ENCODE measurements at regions not wholly inside any gene's neighbourhood (a gene's known extent, or its start where the extent isn't known, plus 50 kb on each side); places are given as distances from the start of the nearest gene placed in this dataset.

- POLR2A ChIA-PET, result interaction anchor here (0.6 kb wide), 1 partner anchor 162 kb away, joined by 3 read pairs; no protein-coding TSS in a partner anchor
- no CpG with 5 or more reads among the region's 2 CpGs for WGBS (ENCODE audit: insufficient coverage)
- no peak for DNase-seq
- Histone ChIP-seq H3K4me3 (ENCODE audit: control insufficient read depth in 1 of 7, extremely low read depth in 1 of 7, insufficient read depth in 4 of 7, low read depth in 2 of 7, low read length in 6 of 7) (no peak overlapping the region), H3K27me3 (replicated peaks in 2 of 5; ENCODE audit: control insufficient read depth in 4 of 5, insufficient read depth in 5 of 5, low read length in 4 of 5) (no peaks in the 10 kb centered on the region), H3K4me1 (ENCODE audit: control extremely low read depth in 1 of 4, control insufficient read depth in 4 of 4, insufficient read depth in 4 of 4, low read length in 3 of 4) (no peaks in the 10 kb centered on the region), H3K9me3 (ENCODE audit: control extremely low read depth in 1 of 5, control insufficient read depth in 4 of 5, insufficient read depth in 2 of 5, low read depth in 1 of 5, low read length in 4 of 5) (no peaks in the 10 kb centered on the region), H3K27ac (ENCODE audit: insufficient read depth in 1 of 2, low read depth in 1 of 2, low read length in 2 of 2, poor library complexity in 1 of 2, severe bottlenecking in 2 of 2) (no peak overlapping the region), H3K36me3 (ENCODE audit: control insufficient read depth in 4 of 4, insufficient read depth in 4 of 4, low read length in 3 of 4) (no peaks in the 10 kb centered on the region)
- CTCF ChIA-PET, result no interaction called here
Observed at GRCh38 chr10:105758209-105758998, 1117.3 kb downstream of the SORCS3 start.

GRCh38 chr10:105757302-105757701, 1116.2 kb downstream of the SORCS3 start:
- Histone ChIP-seq H3K4me1 (ENCODE audit: control extremely low read depth in 1 of 4, control insufficient read depth in 4 of 4, insufficient read depth in 4 of 4, low read length in 3 of 4) (no peaks in the 10 kb centered on the region), H3K4me3 (ENCODE audit: control insufficient read depth in 1 of 7, extremely low read depth in 1 of 7, insufficient read depth in 4 of 7, low read depth in 2 of 7, low read length in 6 of 7) (no peak overlapping the region), H3K36me3 (ENCODE audit: control insufficient read depth in 4 of 4, insufficient read depth in 4 of 4, low read length in 3 of 4) (no peaks in the 10 kb centered on the region), H3K27me3 (replicated peaks in 2 of 5; ENCODE audit: control insufficient read depth in 4 of 5, insufficient read depth in 5 of 5, low read length in 4 of 5) (no peaks in the 10 kb centered on the region), H3K9me3 (ENCODE audit: control extremely low read depth in 1 of 5, control insufficient read depth in 4 of 5, insufficient read depth in 2 of 5, low read depth in 1 of 5, low read length in 4 of 5) (no peaks in the 10 kb centered on the region), H3K27ac (ENCODE audit: insufficient read depth in 1 of 2, low read depth in 1 of 2, low read length in 2 of 2, poor library complexity in 1 of 2, severe bottlenecking in 2 of 2) (no peak overlapping the region)
- ChIA-PET CTCF (no interaction called here), POLR2A (no interaction called here)
- no peak for DNase-seq
- WGBS (ENCODE audit: insufficient coverage), result 100% methylated on average over 2 of the region's 4 CpGs

GRCh38 chr10:105756386-105756785, 1115.3 kb downstream of the SORCS3 start:
- H3K4me1 ChIP-seq (ENCODE audit: control extremely low read depth in 1 of 4, control insufficient read depth in 4 of 4, insufficient read depth in 4 of 4, low read length in 3 of 4), result no peaks in the 10 kb centered on the region
- H3K9me3 ChIP-seq (ENCODE audit: control extremely low read depth in 1 of 5, control insufficient read depth in 4 of 5, insufficient read depth in 2 of 5, low read depth in 1 of 5, low read length in 4 of 5), result no peaks in the 10 kb centered on the region
- no peak overlapping the region for H3K4me3 ChIP-seq (ENCODE audit: control insufficient read depth in 1 of 7, extremely low read depth in 1 of 7, insufficient read depth in 4 of 7, low read depth in 2 of 7, low read length in 6 of 7)
- CTCF ChIA-PET, result no interaction called here
- no CpG with 5 or more reads among the region's 3 CpGs for WGBS (ENCODE audit: insufficient coverage)
- H3K36me3 ChIP-seq (ENCODE audit: control insufficient read depth in 4 of 4, insufficient read depth in 4 of 4, low read length in 3 of 4), result no peaks in the 10 kb centered on the region
- H3K27ac ChIP-seq (ENCODE audit: insufficient read depth in 1 of 2, low read depth in 1 of 2, low read length in 2 of 2, poor library complexity in 1 of 2, severe bottlenecking in 2 of 2), result no peak overlapping the region
- no peak for DNase-seq
- H3K27me3 ChIP-seq (replicated peaks in 2 of 5; ENCODE audit: control insufficient read depth in 4 of 5, insufficient read depth in 5 of 5, low read length in 4 of 5), result no peaks in the 10 kb centered on the region
- POLR2A ChIA-PET, result no interaction called here

- POLR2A ChIA-PET, result no interaction called here
Observed at GRCh38 chr10:105751688-105752087, 1110.6 kb downstream of the SORCS3 start.

GRCh38 chr10:105745596-105746148, 1104.6 kb downstream of the SORCS3 start:
- Histone ChIP-seq H3K9me3 (ENCODE audit: control extremely low read depth in 1 of 5, control insufficient read depth in 4 of 5, insufficient read depth in 2 of 5, low read depth in 1 of 5, low read length in 4 of 5) (no peaks in the 10 kb centered on the region), H3K27ac (ENCODE audit: insufficient read depth in 1 of 2, low read depth in 1 of 2, low read length in 2 of 2, poor library complexity in 1 of 2, severe bottlenecking in 2 of 2) (no peak overlapping the region), H3K27me3 (replicated peaks in 2 of 5; ENCODE audit: control insufficient read depth in 4 of 5, insufficient read depth in 5 of 5, low read length in 4 of 5) (no peaks in the 10 kb centered on the region), H3K4me1 (ENCODE audit: control extremely low read depth in 1 of 4, control insufficient read depth in 4 of 4, insufficient read depth in 4 of 4, low read length in 3 of 4) (no peaks in the 10 kb centered on the region), H3K4me3 (ENCODE audit: control insufficient read depth in 1 of 7, extremely low read depth in 1 of 7, insufficient read depth in 4 of 7, low read depth in 2 of 7, low read length in 6 of 7) (no peak overlapping the region), H3K36me3 (ENCODE audit: control insufficient read depth in 4 of 4, insufficient read depth in 4 of 4, low read length in 3 of 4) (no peaks in the 10 kb centered on the region)
- no peak for DNase-seq
- WGBS (ENCODE audit: insufficient coverage), result 92% methylated on average over 3 of the region's 6 CpGs
- ChIA-PET POLR2A (no interaction called here), CTCF (no interaction called here)

More at GRCh38 chr10:105751688-105752087, 1110.6 kb downstream of the SORCS3 start:
- no peak overlapping the region for H3K27ac ChIP-seq (ENCODE audit: insufficient read depth in 1 of 2, low read depth in 1 of 2, low read length in 2 of 2, poor library complexity in 1 of 2, severe bottlenecking in 2 of 2)
- 56% methylated on average over 1 of the region's 1 CpG for WGBS (ENCODE audit: insufficient coverage)
- H3K27me3 ChIP-seq (replicated peaks in 2 of 5; ENCODE audit: control insufficient read depth in 4 of 5, insufficient read depth in 5 of 5, low read length in 4 of 5), result no peaks in the 10 kb centered on the region
- H3K9me3 ChIP-seq (ENCODE audit: control extremely low read depth in 1 of 5, control insufficient read depth in 4 of 5, insufficient read depth in 2 of 5, low read depth in 1 of 5, low read length in 4 of 5), result no peaks in the 10 kb centered on the region
- no peaks in the 10 kb centered on the region for H3K4me1 ChIP-seq (ENCODE audit: control extremely low read depth in 1 of 4, control insufficient read depth in 4 of 4, insufficient read depth in 4 of 4, low read length in 3 of 4)
- DNase-seq, result no peak
- no peak overlapping the region for H3K4me3 ChIP-seq (ENCODE audit: control insufficient read depth in 1 of 7, extremely low read depth in 1 of 7, insufficient read depth in 4 of 7, low read depth in 2 of 7, low read length in 6 of 7)
- H3K36me3 ChIP-seq (ENCODE audit: control insufficient read depth in 4 of 4, insufficient read depth in 4 of 4, low read length in 3 of 4), result no peaks in the 10 kb centered on the region
- CTCF ChIA-PET, result no interaction called here

GRCh38 chr10:105743343-105744056, 1102.4 kb downstream of the SORCS3 start:
- Histone ChIP-seq H3K36me3 (ENCODE audit: control insufficient read depth in 4 of 4, insufficient read depth in 4 of 4, low read length in 3 of 4) (no peaks in the 10 kb centered on the region), H3K9me3 (ENCODE audit: control extremely low read depth in 1 of 5, control insufficient read depth in 4 of 5, insufficient read depth in 2 of 5, low read depth in 1 of 5, low read length in 4 of 5) (no peaks in the 10 kb centered on the region), H3K4me3 (ENCODE audit: control insufficient read depth in 1 of 7, extremely low read depth in 1 of 7, insufficient read depth in 4 of 7, low read depth in 2 of 7, low read length in 6 of 7) (no peak overlapping the region), H3K4me1 (ENCODE audit: control extremely low read depth in 1 of 4, control insufficient read depth in 4 of 4, insufficient read depth in 4 of 4, low read length in 3 of 4) (no peaks in the 10 kb centered on the region), H3K27ac (ENCODE audit: insufficient read depth in 1 of 2, low read depth in 1 of 2, low read length in 2 of 2, poor library complexity in 1 of 2, severe bottlenecking in 2 of 2) (no peak overlapping the region), H3K27me3 (replicated peaks in 2 of 5; ENCODE audit: control insufficient read depth in 4 of 5, insufficient read depth in 5 of 5, low read length in 4 of 5) (no peaks in the 10 kb centered on the region)
- no peak for DNase-seq
- ChIA-PET CTCF (no interaction called here), POLR2A (no interaction called here)
- 76% methylated on average over 2 of the region's 4 CpGs for WGBS (ENCODE audit: insufficient coverage)

- H3K27ac ChIP-seq (ENCODE audit: insufficient read depth in 1 of 2, low read depth in 1 of 2, low read length in 2 of 2, poor library complexity in 1 of 2, severe bottlenecking in 2 of 2), result no peak overlapping the region
- H3K36me3 ChIP-seq (ENCODE audit: control insufficient read depth in 4 of 4, insufficient read depth in 4 of 4, low read length in 3 of 4), result no peaks in the 10 kb centered on the region
- no peak overlapping the region for H3K4me3 ChIP-seq (ENCODE audit: control insufficient read depth in 1 of 7, extremely low read depth in 1 of 7, insufficient read depth in 4 of 7, low read depth in 2 of 7, low read length in 6 of 7)
- no peaks in the 10 kb centered on the region for H3K4me1 ChIP-seq (ENCODE audit: control extremely low read depth in 1 of 4, control insufficient read depth in 4 of 4, insufficient read depth in 4 of 4, low read length in 3 of 4)
- ChIA-PET CTCF (no interaction called here), POLR2A (no interaction called here)
- H3K9me3 ChIP-seq (ENCODE audit: control extremely low read depth in 1 of 5, control insufficient read depth in 4 of 5, insufficient read depth in 2 of 5, low read depth in 1 of 5, low read length in 4 of 5), result no peaks in the 10 kb centered on the region
- no CpG with 5 or more reads among the region's 1 CpG for WGBS (ENCODE audit: insufficient coverage)
- DNase-seq, result no peak
- H3K27me3 ChIP-seq (replicated peaks in 2 of 5; ENCODE audit: control insufficient read depth in 4 of 5, insufficient read depth in 5 of 5, low read length in 4 of 5), result no peaks in the 10 kb centered on the region
Observed at GRCh38 chr10:105742923-105743322, 1101.8 kb downstream of the SORCS3 start.
